HCT116 (cell line): ENCODE measurements at regions not wholly inside any gene's neighbourhood (a gene's known extent, or its start where the extent isn't known, plus 50 kb on each side); places are given as distances from the start of the nearest gene placed in this dataset.

Source experiments
- ATAC-seq: fragments of 200-7000 bp; cut with Tn5 transposase; 2 replicates; pipeline ENCODE4 v1.9.1; 2020; ENCODE audit warnings: mild to moderate bottlenecking, moderate library complexity
- BruUV-seq: library from RNA; stranded (reverse); fragments of 400-500 nt; replicated peaks from 2 replicates; lab custom pipeline; 2021; lab: Mats Ljungman, UMichigan
- CTCF ChIA-PET: fragments of 300-600 bp; sonication (Branson Sonifier 250); formaldehyde crosslinking; loops from one replicate; lab custom pipeline; 2021; ENCODE audit warnings: antibody characterized with exemption; lab: Charles Lee
- POLR2A ChIA-PET: fragments of 300-600, 350-600 bp; sonication (Branson Sonifier 250); formaldehyde crosslinking; loops from one replicate; lab custom pipeline; 2021; ENCODE audit warnings: antibody characterized with exemption; lab: Charles Lee
- RAD21 ChIA-PET, 2 experiments: fragments of 300-600 bp; sonication (Branson Sonifier 250); formaldehyde crosslinking; loops; one replicate each; lab custom pipeline; 2023; ENCODE audit warnings: low total read pairs in 2 of 2; ENCODE audit not compliant: uncharacterized antibody in 2 of 2, unreplicated experiment in 2 of 2, low non-redundant PET in 1 of 2; lab: Charles Lee
- DNase-seq: peaks from one replicate; pipeline ENCODE4 v3.0.0-alpha.2; 2010; ENCODE audit warnings: low read depth, low spot score
- H2AFZ ChIP-seq: fragments of 200-600 bp; shearing (Covaris generic), sonication (generic); 2 replicates; pipeline ENCODE4 v1.6.1; 2017; ENCODE audit warnings: low read depth, mixed run types, mixed read lengths, antibody characterized with exemption, low read length; ENCODE audit not compliant: poor library complexity, severe bottlenecking
- H3K27ac ChIP-seq: 2 replicates; pipeline ENCODE4 v1.5.1; 2012; ENCODE audit warnings: low read depth, low read length
- H3K27me3 ChIP-seq: fragments of 200-600 bp; sonication (generic); 2 replicates; pipeline ENCODE4 v1.6.1; 2016; ENCODE audit warnings: mixed run types, low read length, mixed read lengths; ENCODE audit not compliant: insufficient read depth
- H3K36me3 ChIP-seq, 2 experiments: fragments of 200-500 bp in 1 of 2; fragments of 200-600 bp in 1 of 2; sonication (Bioruptor generic) in 1 of 2; sonication (generic) in 1 of 2; 2 replicates each; pipeline versions ENCODE4 v1.5.1 to v1.6.1; 2014 to 2016; ENCODE audit warnings: low read length in 2 of 2, inconsistent platforms in 1 of 2, mixed read lengths in 1 of 2, mixed run types in 1 of 2; ENCODE audit not compliant: insufficient read depth in 2 of 2, control insufficient read depth in 1 of 2
- H3K4me1 ChIP-seq, 2 experiments: fragments of 200-600 bp in 1 of 2; sonication (generic) in 1 of 2; 2 replicates each; pipeline versions ENCODE4 v1.5.1 to v1.6.1; 2012 to 2017; ENCODE audit warnings: low read length in 2 of 2, inconsistent platforms in 1 of 2, mild to moderate bottlenecking in 1 of 2, mixed read lengths in 1 of 2, mixed run types in 1 of 2, moderate library complexity in 1 of 2; ENCODE audit not compliant: insufficient read depth in 2 of 2, control insufficient read depth in 1 of 2
- H3K4me2 ChIP-seq: fragments of 200-600 bp; sonication (generic); 2 replicates; pipeline ENCODE4 v1.6.1; 2017; ENCODE audit warnings: mixed run types, low read length, mixed read lengths
- H3K4me3 ChIP-seq, 2 experiments: fragments of 200-600 bp in 1 of 2; sonication (generic) in 1 of 2; replicated peaks in 1 of 2; 2 replicates each; pipeline ENCODE4 v1.5.1; 2011 to 2016; ENCODE audit warnings: low read length in 2 of 2, control low read depth in 1 of 2, low read depth in 1 of 2, mild to moderate bottlenecking in 1 of 2, mixed read lengths in 1 of 2, mixed run types in 1 of 2
- H3K79me2 ChIP-seq: fragments of 200-600 bp; sonication (generic); 2 replicates; pipeline ENCODE4 v1.6.1; 2017; ENCODE audit warnings: mild to moderate bottlenecking, mixed run types, low read length, moderate library complexity, mixed read lengths; ENCODE audit not compliant: insufficient read depth
- H3K9ac ChIP-seq: fragments of 200-600 bp; sonication (generic); 2 replicates; pipeline ENCODE4 v1.6.1; 2016; ENCODE audit warnings: low read length, mixed read lengths
- H3K9me2 ChIP-seq: fragments of 200-600 bp; sonication (generic), shearing (Covaris generic); 2 replicates; pipeline ENCODE4 v1.6.1; 2017; ENCODE audit warnings: mixed run types, mild to moderate bottlenecking, moderate library complexity; ENCODE audit not compliant: insufficient read depth
- H3K9me3 ChIP-seq, 2 experiments: fragments of 200-500 bp in 1 of 2; fragments of 200-600 bp in 1 of 2; sonication (Bioruptor generic) in 1 of 2; sonication (generic) in 1 of 2; 2 replicates each; pipeline ENCODE4 v1.6.1; 2014 to 2017; ENCODE audit warnings: low read length in 2 of 2, mixed read lengths in 2 of 2, inconsistent platforms in 1 of 2, low read depth in 1 of 2, mild to moderate bottlenecking in 1 of 2, mixed run types in 1 of 2, moderate library complexity in 1 of 2; ENCODE audit not compliant: control insufficient read depth in 1 of 2, insufficient read depth in 1 of 2
- H4K20me1 ChIP-seq: fragments of 200-600 bp; sonication (generic), shearing (Covaris generic); 2 replicates; pipeline ENCODE4 v1.6.1; 2017; ENCODE audit warnings: mixed run types, mild to moderate bottlenecking, moderate library complexity; ENCODE audit not compliant: insufficient read depth
- CEBPB ChIP-seq: IDR thresholded peaks from 2 replicates; pipeline ENCODE4 v1.6.1; 2012; ENCODE audit warnings: low read depth
- CTCF ChIP-seq, 3 experiments: fragments of 200-600 bp in 1 of 3; sonication (generic) in 1 of 3; IDR thresholded peaks in 2 of 3; conservative IDR thresholded peaks in 1 of 3; 2 replicates each; pipeline ENCODE4 v1.5.1; 2012 to 2017; ENCODE audit warnings: low read depth in 2 of 3, low read length in 2 of 3, antibody characterized with exemption in 1 of 3, borderline replicate concordance in 1 of 3, control low read depth in 1 of 3, mild to moderate bottlenecking in 1 of 3, mixed read lengths in 1 of 3, mixed run types in 1 of 3, moderate library complexity in 1 of 3; ENCODE audit not compliant: insufficient read depth in 1 of 3
- ELF1 ChIP-seq: IDR thresholded peaks from 2 replicates; pipeline ENCODE4 v1.6.1; 2012; ENCODE audit warnings: low read depth, borderline replicate concordance
- EZH2phosphoT487 ChIP-seq: fragments of 200-600 bp; IDR thresholded peaks from 2 replicates; pipeline ENCODE4 v1.6.1; 2018; ENCODE audit warnings: antibody characterized with exemption, borderline replicate concordance
- FOSL1 ChIP-seq: IDR thresholded peaks from 2 replicates; pipeline ENCODE4 v1.6.1; 2012; ENCODE audit warnings: low read depth
- JUND ChIP-seq: IDR thresholded peaks from 2 replicates; pipeline ENCODE4 v1.6.1; 2012
- POLR2AphosphoS5 ChIP-seq: IDR thresholded peaks from 2 replicates; pipeline ENCODE4 v1.6.1; 2011; ENCODE audit warnings: mild to moderate bottlenecking, low read depth, low read length, moderate library complexity
- RAD21 ChIP-seq: IDR thresholded peaks from 2 replicates; pipeline ENCODE4 v1.6.1; 2012; ENCODE audit warnings: low read depth, mild to moderate bottlenecking
- SIN3A ChIP-seq: IDR thresholded peaks from 2 replicates; pipeline ENCODE4 v1.6.1; 2012; ENCODE audit warnings: low read depth
- SRF ChIP-seq: IDR thresholded peaks from 2 replicates; pipeline ENCODE4 v1.6.1; 2012; ENCODE audit warnings: low read depth
- ZNF274 ChIP-seq: fragments of 200-500 bp; sonication (Bioruptor generic); IDR thresholded peaks from 2 replicates; pipeline ENCODE4 v1.6.1; 2014; ENCODE audit warnings: mild to moderate bottlenecking, low read depth, low read length, inconsistent platforms
- intact Hi-C: fragments of 100-400 bp; cut with micrococcal nuclease; formaldehyde crosslinking; loops from 2 replicates; pipeline ENCODE4 v1.10.0; 2022
- TF ChIP-seq, protein P1 (sequence below): IDR thresholded peaks from 2 replicates; pipeline ENCODE4 v1.6.1; 2012; ENCODE audit warnings: low read depth
- TF ChIP-seq, protein P2 (sequence below): IDR thresholded peaks from 2 replicates; pipeline ENCODE4 v1.6.1; 2012
- TF ChIP-seq, protein P3 (sequence below): IDR thresholded peaks from 2 replicates; pipeline ENCODE4 v1.6.1; 2012

GRCh38 chr14:94966868-94967267 lies 190.5 kb downstream of the DICER1 start:
- H3K4me3 ChIP-seq = no peak overlapping the region
- no peaks in the 10 kb centered on the region for H3K9me3 ChIP-seq
- RAD21 ChIA-PET = no interaction called here
- no peak overlapping the region for H3K9ac ChIP-seq
- H3K36me3 ChIP-seq = no peaks in the 10 kb centered on the region
- no peaks in the 10 kb centered on the region for H3K4me1 ChIP-seq
- no peaks in the 10 kb centered on the region for H3K79me2 ChIP-seq
- no peaks in the 10 kb centered on the region for H4K20me1 ChIP-seq
- DNase-seq = no peak
- no peak overlapping the region for H3K4me2 ChIP-seq
- intact Hi-C loops = no loop called here
- peaks cover 17% of the 10 kb centered on the region; the same call in 1 of the 2 replicates for H3K27me3 ChIP-seq
- no peaks in the 10 kb centered on the region for H3K9me2 ChIP-seq
- CTCF ChIA-PET = no interaction called here
- TF ChIP-seq, protein P1, sequence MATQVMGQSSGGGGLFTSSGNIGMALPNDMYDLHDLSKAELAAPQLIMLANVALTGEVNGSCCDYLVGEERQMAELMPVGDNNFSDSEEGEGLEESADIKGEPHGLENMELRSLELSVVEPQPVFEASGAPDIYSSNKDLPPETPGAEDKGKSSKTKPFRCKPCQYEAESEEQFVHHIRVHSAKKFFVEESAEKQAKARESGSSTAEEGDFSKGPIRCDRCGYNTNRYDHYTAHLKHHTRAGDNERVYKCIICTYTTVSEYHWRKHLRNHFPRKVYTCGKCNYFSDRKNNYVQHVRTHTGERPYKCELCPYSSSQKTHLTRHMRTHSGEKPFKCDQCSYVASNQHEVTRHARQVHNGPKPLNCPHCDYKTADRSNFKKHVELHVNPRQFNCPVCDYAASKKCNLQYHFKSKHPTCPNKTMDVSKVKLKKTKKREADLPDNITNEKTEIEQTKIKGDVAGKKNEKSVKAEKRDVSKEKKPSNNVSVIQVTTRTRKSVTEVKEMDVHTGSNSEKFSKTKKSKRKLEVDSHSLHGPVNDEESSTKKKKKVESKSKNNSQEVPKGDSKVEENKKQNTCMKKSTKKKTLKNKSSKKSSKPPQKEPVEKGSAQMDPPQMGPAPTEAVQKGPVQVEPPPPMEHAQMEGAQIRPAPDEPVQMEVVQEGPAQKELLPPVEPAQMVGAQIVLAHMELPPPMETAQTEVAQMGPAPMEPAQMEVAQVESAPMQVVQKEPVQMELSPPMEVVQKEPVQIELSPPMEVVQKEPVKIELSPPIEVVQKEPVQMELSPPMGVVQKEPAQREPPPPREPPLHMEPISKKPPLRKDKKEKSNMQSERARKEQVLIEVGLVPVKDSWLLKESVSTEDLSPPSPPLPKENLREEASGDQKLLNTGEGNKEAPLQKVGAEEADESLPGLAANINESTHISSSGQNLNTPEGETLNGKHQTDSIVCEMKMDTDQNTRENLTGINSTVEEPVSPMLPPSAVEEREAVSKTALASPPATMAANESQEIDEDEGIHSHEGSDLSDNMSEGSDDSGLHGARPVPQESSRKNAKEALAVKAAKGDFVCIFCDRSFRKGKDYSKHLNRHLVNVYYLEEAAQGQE = no peak
- TF ChIP-seq SIN3A (no peak), JUND (no peak), ELF1 (no peak), SRF (no peak)
- no peak overlapping the region for H2AFZ ChIP-seq
- H3K27ac ChIP-seq = no peak overlapping the region
- no TSS peak for BruUV-seq
- no peak for ATAC-seq
- POLR2A ChIA-PET = no interaction called here

- H3K4me2 ChIP-seq = no peak overlapping the region
- H3K9me3 ChIP-seq = no peaks in the 10 kb centered on the region
- no peaks in the 10 kb centered on the region for H3K9me2 ChIP-seq
- ChIA-PET POLR2A (no interaction called here), RAD21 (no interaction called here), CTCF (no interaction called here)
- H3K9ac ChIP-seq = no peak overlapping the region
- no TSS peak for BruUV-seq
- H2AFZ ChIP-seq = no peak overlapping the region
- no peak for TF ChIP-seq SRF
- TF ChIP-seq ZNF274 = no peak
- TF ChIP-seq FOSL1 = no peak
- no peak for TF ChIP-seq CEBPB
- TF ChIP-seq RAD21 = no peak
- TF ChIP-seq, protein P2, sequence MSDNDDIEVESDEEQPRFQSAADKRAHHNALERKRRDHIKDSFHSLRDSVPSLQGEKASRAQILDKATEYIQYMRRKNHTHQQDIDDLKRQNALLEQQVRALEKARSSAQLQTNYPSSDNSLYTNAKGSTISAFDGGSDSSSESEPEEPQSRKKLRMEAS = no peak
- TF ChIP-seq POLR2AphosphoS5 = no peak
- TF ChIP-seq, protein P3, sequence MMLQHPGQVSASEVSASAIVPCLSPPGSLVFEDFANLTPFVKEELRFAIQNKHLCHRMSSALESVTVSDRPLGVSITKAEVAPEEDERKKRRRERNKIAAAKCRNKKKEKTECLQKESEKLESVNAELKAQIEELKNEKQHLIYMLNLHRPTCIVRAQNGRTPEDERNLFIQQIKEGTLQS = no peak
- TF ChIP-seq EZH2phosphoT487 = no peak
- TF ChIP-seq JUND = no peak
- TF ChIP-seq CTCF (IDR thresholded peaks at IDR 0.05 in 2 of 3, conservative IDR thresholded peaks at IDR 0.05 in 1 of 3; ENCODE audit: borderline replicate concordance in 1 of 3, insufficient read depth in 1 of 3, low read depth in 2 of 3, low read length in 2 of 3) = no peak
- no peak for DNase-seq
- H3K4me3 ChIP-seq = no peak overlapping the region
- H3K4me1 ChIP-seq = no peaks in the 10 kb centered on the region
- H3K27me3 ChIP-seq = peaks cover 19% of the 10 kb centered on the region; the same call in 1 of the 2 replicates
- H3K36me3 ChIP-seq = no peaks in the 10 kb centered on the region
- intact Hi-C loops = no loop called here
- ATAC-seq = no peak
- no peaks in the 10 kb centered on the region for H4K20me1 ChIP-seq
- H3K79me2 ChIP-seq = no peaks in the 10 kb centered on the region
- no peak overlapping the region for H3K27ac ChIP-seq
Measured at GRCh38 chr14:94966344-94966743, 191.0 kb downstream of the DICER1 start.
